Endothelial cell of umbilical vein (primary cell): ENCODE measurements at regions not wholly inside any gene's neighbourhood (a gene's known extent, or its start where the extent isn't known, plus 50 kb on each side); places are given as distances from the start of the nearest gene placed in this dataset.

Experiments used
- CTCF ChIP-seq, 2 donors: IDR thresholded peaks; 1 replicate in 1 of 2; 2 replicates in 1 of 2; pipeline ENCODE4 v1.5.1; 2011; ENCODE audit warnings: low read length in 2 of 2, mild to moderate bottlenecking in 2 of 2, moderate library complexity in 2 of 2, control low read depth in 1 of 2, inconsistent platforms in 1 of 2, low read depth in 1 of 2; ENCODE audit not compliant: insufficient read depth in 1 of 2; ENCODE audit errors: extremely low read depth in 1 of 2
- POLR2A ChIP-seq: IDR thresholded peaks from 2 replicates; pipeline ENCODE4 v1.6.1; 2012; ENCODE audit warnings: low read depth, mild to moderate bottlenecking, control low read depth, low read length

- TF ChIP-seq POLR2A (no peak), CTCF (IDR thresholded peaks at IDR 0.05; ENCODE audit: extremely low read depth in 1 of 2, insufficient read depth in 1 of 2, low read depth in 1 of 2, low read length in 2 of 2) (no peak)
These were observed 186.2 kb downstream of the HAO1 start for GRCh38 chr20:7754102-7754501.
